Calu3 (cell line): ENCODE measurements at regions not wholly inside any gene's neighbourhood (a gene's known extent, or its start where the extent isn't known, plus 50 kb on each side); places are given as distances from the start of the nearest gene placed in this dataset.

Experiments used
- BruUV-seq: library from RNA; stranded (reverse); fragments of 400-500 nt; replicated peaks from 2 replicates; lab custom pipeline; 2021; lab: Mats Ljungman, UMichigan
- CTCF ChIA-PET: fragments of 300-600 bp; sonication (Branson Sonifier 250); formaldehyde crosslinking; loops from one replicate; lab custom pipeline; 2022; ENCODE audit warnings: antibody characterized with exemption; lab: Charles Lee
- DNase-seq: peaks from one replicate; pipeline ENCODE4 v3.0.0; 2022
- H3K27ac Mint-ChIP-seq: one replicate; pipeline ENCODE4 v1.8.0; 2022; ENCODE audit warnings: mixed read lengths; ENCODE audit not compliant: unreplicated experiment
- H3K27me3 Mint-ChIP-seq: one replicate; pipeline ENCODE4 v1.8.0; 2022; ENCODE audit warnings: mixed read lengths; ENCODE audit not compliant: unreplicated experiment
- H3K36me3 Mint-ChIP-seq: one replicate; pipeline ENCODE4 v1.8.0; 2022; ENCODE audit warnings: mild to moderate bottlenecking, moderate library complexity, mixed read lengths; ENCODE audit not compliant: insufficient read depth, unreplicated experiment
- H3K4me1 Mint-ChIP-seq: one replicate; pipeline ENCODE4 v1.8.0; 2022; ENCODE audit warnings: mild to moderate bottlenecking, low read depth, mixed read lengths; ENCODE audit not compliant: unreplicated experiment
- H3K4me3 Mint-ChIP-seq: one replicate; pipeline ENCODE4 v1.8.0; 2022; ENCODE audit warnings: mild to moderate bottlenecking, low read depth, moderate library complexity, mixed read lengths; ENCODE audit not compliant: unreplicated experiment
- H3K9me3 Mint-ChIP-seq: one replicate; pipeline ENCODE4 v1.8.0; 2022; ENCODE audit warnings: low read depth, mixed read lengths; ENCODE audit not compliant: unreplicated experiment
- CTCF ChIP-seq: fragments of 200-600 bp; IDR thresholded peaks from one replicate; pipeline ENCODE4 v1.8.0; 2022; ENCODE audit warnings: antibody characterized with exemption; ENCODE audit not compliant: unreplicated experiment
- intact Hi-C: fragments of 100-400 bp; cut with micrococcal nuclease; formaldehyde crosslinking; loops from one replicate; pipeline ENCODE4 v1.10.0; 2022; ENCODE audit not compliant: unreplicated experiment

GRCh38 chr2:138364554-138365162, 136.9 kb upstream of the SPOPL start:
- Mint-ChIP-seq H3K27me3 (no peaks in the 10 kb centered on the region), H3K4me1 (peaks cover 6% of the 10 kb centered on the region), H3K9me3 (peaks cover 9% of the 10 kb centered on the region), H3K36me3 (no peaks in the 10 kb centered on the region), H3K27ac (no peak overlapping the region), H3K4me3 (no peak overlapping the region)
- no peak for TF ChIP-seq CTCF
- intact Hi-C loops, result no loop called here
- CTCF ChIA-PET, result interaction anchor here (1.5 kb wide), 1 partner anchor 89 kb away, joined by 3 read pairs; no protein-coding TSS in a partner anchor
- no TSS peak for BruUV-seq
- DNase-seq, result no peak

GRCh38 chr2:138365581-138365980, 136.0 kb upstream of the SPOPL start:
- no peak overlapping the region for H3K27ac Mint-ChIP-seq
- intact Hi-C loops, result no loop called here

GRCh38 chr2:138369856-138370255, 131.7 kb upstream of the SPOPL start:
- CTCF ChIA-PET, result no interaction called here
- Mint-ChIP-seq H3K27me3 (no peaks in the 10 kb centered on the region), H3K4me1 (no peaks in the 10 kb centered on the region), H3K27ac (no peak overlapping the region), H3K9me3 (no peaks in the 10 kb centered on the region), H3K36me3 (no peaks in the 10 kb centered on the region), H3K4me3 (no peak overlapping the region)
- no TSS peak for BruUV-seq
- TF ChIP-seq CTCF, result no peak
- DNase-seq, result no peak
- intact Hi-C loops, result loop anchor here (5.0 to 10.0 kb wide), 5 partner anchors 93 to 425 kb away; no protein-coding TSS in a partner anchor

More at GRCh38 chr2:138365581-138365980, 136.0 kb upstream of the SPOPL start:
- TF ChIP-seq CTCF, result no peak
- peaks cover 9% of the 10 kb centered on the region for H3K9me3 Mint-ChIP-seq
- H3K27me3 Mint-ChIP-seq, result no peaks in the 10 kb centered on the region
- no peak overlapping the region for H3K4me3 Mint-ChIP-seq
- no peaks in the 10 kb centered on the region for H3K4me1 Mint-ChIP-seq
- no peak for DNase-seq
- CTCF ChIA-PET, result interaction anchor here (0.6 to 1.5 kb wide), 2 partner anchors 90 to 1620 kb away, joined by 3 read pairs; no protein-coding TSS in a partner anchor
- BruUV-seq, result no TSS peak
- no peaks in the 10 kb centered on the region for H3K36me3 Mint-ChIP-seq

GRCh38 chr2:138373993-138374408, 127.6 kb upstream of the SPOPL start:
- peak; percentile 43 for TF ChIP-seq CTCF
- no peaks in the 10 kb centered on the region for H3K27me3 Mint-ChIP-seq
- no peak overlapping the region for H3K27ac Mint-ChIP-seq
- H3K9me3 Mint-ChIP-seq, result peaks cover 3% of the 10 kb centered on the region
- H3K4me1 Mint-ChIP-seq, result no peaks in the 10 kb centered on the region
- no TSS peak for BruUV-seq
- intact Hi-C loops, result loop anchor here (1.0 to 10.0 kb wide), 8 partner anchors 97 to 463 kb away; no protein-coding TSS in a partner anchor
- peak; percentile 28 for DNase-seq
- CTCF ChIA-PET, result interaction anchor here (0.6 kb wide), 1 partner anchor 413 kb away, joined by 3 read pairs; no protein-coding TSS in a partner anchor
- no peak overlapping the region for H3K4me3 Mint-ChIP-seq
- no peaks in the 10 kb centered on the region for H3K36me3 Mint-ChIP-seq
